MM.1S (cell line): ENCODE measurements at regions not wholly inside any gene's neighbourhood (a gene's known extent, or its start where the extent isn't known, plus 50 kb on each side); places are given as distances from the start of the nearest gene placed in this dataset.

ENCODE experiments used
- DNase-seq: peaks from one replicate; pipeline ENCODE4 v3.0.0-alpha.2; 2015
- H2AFZ ChIP-seq: fragments of 300-600 bp; sonication (generic); 2 replicates; pipeline ENCODE4 v1.6.0; 2016; ENCODE audit warnings: antibody characterized with exemption, low read length
- H3F3A ChIP-seq: fragments of 300-600 bp; sonication (generic); 2 replicates; pipeline ENCODE4 v1.6.1; 2016; ENCODE audit warnings: mild to moderate bottlenecking, antibody characterized with exemption, low read length, moderate library complexity, mixed read lengths; ENCODE audit not compliant: insufficient read depth
- H3K27ac ChIP-seq: fragments of 300-600 bp; sonication (generic); 2 replicates; pipeline ENCODE4 v1.5.1; 2016; ENCODE audit warnings: mild to moderate bottlenecking, low read length
- H3K27me3 ChIP-seq: fragments of 300-600 bp; sonication (generic); replicated peaks from 2 replicates; pipeline ENCODE4 v1.6.0; 2016; ENCODE audit warnings: low read length; ENCODE audit not compliant: insufficient read depth
- H3K36me3 ChIP-seq: fragments of 300-600 bp; sonication (generic); replicated peaks from 2 replicates; pipeline ENCODE4 v1.6.1; 2016; ENCODE audit warnings: mild to moderate bottlenecking, low read length, mixed read lengths; ENCODE audit not compliant: insufficient read depth
- H3K4me1 ChIP-seq: fragments of 300-600 bp; sonication (generic); 2 replicates; pipeline ENCODE4 v1.6.1; 2016; ENCODE audit warnings: low read length, mixed read lengths
- H3K4me2 ChIP-seq: fragments of 300-600 bp; sonication (generic); 2 replicates; pipeline ENCODE4 v1.6.0; 2016; ENCODE audit warnings: low read depth, low read length
- H3K4me3 ChIP-seq: fragments of 300-600 bp; sonication (generic); 2 replicates; pipeline ENCODE4 v1.5.1; 2016; ENCODE audit warnings: low read length, mixed read lengths
- H3K79me2 ChIP-seq: fragments of 300-600 bp; sonication (generic); 2 replicates; pipeline ENCODE4 v1.6.1; 2016; ENCODE audit warnings: mixed run types, low read length, mixed read lengths
- H3K9ac ChIP-seq: fragments of 300-600 bp; sonication (generic); 2 replicates; pipeline ENCODE4 v1.6.1; 2016; ENCODE audit warnings: low read length, mixed read lengths
- H3K9me2 ChIP-seq: fragments of 300-600 bp; sonication (generic); replicated peaks from 2 replicates; pipeline ENCODE4 v1.6.1; 2016; ENCODE audit warnings: mild to moderate bottlenecking, low read length, mixed read lengths; ENCODE audit not compliant: insufficient read depth
- H3K9me3 ChIP-seq: fragments of 300-600 bp; sonication (generic); replicated peaks from 2 replicates; pipeline ENCODE4 v1.6.1; 2016; ENCODE audit warnings: mild to moderate bottlenecking, low read length, mixed read lengths; ENCODE audit not compliant: insufficient read depth
- H4K20me1 ChIP-seq: fragments of 300-600 bp; sonication (generic); 2 replicates; pipeline ENCODE4 v1.6.1; 2016; ENCODE audit warnings: mild to moderate bottlenecking, low read length, moderate library complexity, mixed read lengths; ENCODE audit not compliant: insufficient read depth
- EZH2 ChIP-seq: fragments of 300-600 bp; sonication (generic); optimal IDR thresholded peaks from 2 replicates; pipeline ENCODE3; 2017; ENCODE audit warnings: low read depth, mild to moderate bottlenecking, antibody characterized with exemption, low read length, mixed read lengths
- EZH2phosphoT487 ChIP-seq: fragments of 300-600 bp; sonication (generic); IDR thresholded peaks from 2 replicates; pipeline ENCODE4 v1.6.1; 2018; ENCODE audit warnings: antibody characterized with exemption, low read length
- TF ChIP-seq, protein P1 (sequence below): fragments of 300-600 bp; sonication (generic); IDR thresholded peaks from 2 replicates; pipeline ENCODE4 v1.5.1; 2016; ENCODE audit warnings: antibody characterized with exemption, low read length, mixed read lengths

DNA sequence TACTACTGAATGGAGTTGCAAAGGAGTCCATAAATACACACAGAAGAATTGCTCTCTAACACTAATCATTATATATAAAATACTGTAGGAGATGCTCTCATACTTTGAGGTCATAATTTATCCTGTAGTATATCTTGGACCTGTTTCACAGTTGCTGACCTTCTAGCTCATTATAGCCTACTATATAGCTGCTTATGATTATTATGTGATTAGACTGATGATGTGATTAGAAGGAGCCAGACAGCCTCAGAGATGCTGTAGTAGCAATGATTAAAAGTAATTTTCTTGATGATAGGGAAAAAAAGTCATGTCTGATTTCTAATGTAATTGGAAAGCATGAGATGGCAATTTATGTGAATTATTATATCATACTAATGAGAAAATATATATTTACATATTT lies 455.7 kb downstream of the CNTNAP4 start:
- Histone ChIP-seq H3K4me1 (no peaks in the 10 kb centered on the region), H3K27ac (no peak overlapping the region), H2AFZ (no peak overlapping the region), H3K79me2 (no peaks in the 10 kb centered on the region), H3F3A (no peaks in the 10 kb centered on the region), H3K4me2 (no peak overlapping the region), H3K4me3 (no peak overlapping the region), H3K27me3 (no peaks in the 10 kb centered on the region), H3K9ac (no peak overlapping the region), H3K36me3 (no peaks in the 10 kb centered on the region), H3K9me3 (no peaks in the 10 kb centered on the region), H4K20me1 (no peaks in the 10 kb centered on the region), H3K9me2 (no peaks in the 10 kb centered on the region)
- TF ChIP-seq, protein P1, sequence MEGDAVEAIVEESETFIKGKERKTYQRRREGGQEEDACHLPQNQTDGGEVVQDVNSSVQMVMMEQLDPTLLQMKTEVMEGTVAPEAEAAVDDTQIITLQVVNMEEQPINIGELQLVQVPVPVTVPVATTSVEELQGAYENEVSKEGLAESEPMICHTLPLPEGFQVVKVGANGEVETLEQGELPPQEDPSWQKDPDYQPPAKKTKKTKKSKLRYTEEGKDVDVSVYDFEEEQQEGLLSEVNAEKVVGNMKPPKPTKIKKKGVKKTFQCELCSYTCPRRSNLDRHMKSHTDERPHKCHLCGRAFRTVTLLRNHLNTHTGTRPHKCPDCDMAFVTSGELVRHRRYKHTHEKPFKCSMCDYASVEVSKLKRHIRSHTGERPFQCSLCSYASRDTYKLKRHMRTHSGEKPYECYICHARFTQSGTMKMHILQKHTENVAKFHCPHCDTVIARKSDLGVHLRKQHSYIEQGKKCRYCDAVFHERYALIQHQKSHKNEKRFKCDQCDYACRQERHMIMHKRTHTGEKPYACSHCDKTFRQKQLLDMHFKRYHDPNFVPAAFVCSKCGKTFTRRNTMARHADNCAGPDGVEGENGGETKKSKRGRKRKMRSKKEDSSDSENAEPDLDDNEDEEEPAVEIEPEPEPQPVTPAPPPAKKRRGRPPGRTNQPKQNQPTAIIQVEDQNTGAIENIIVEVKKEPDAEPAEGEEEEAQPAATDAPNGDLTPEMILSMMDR: no peak
- TF ChIP-seq EZH2: no peak
- no peak for TF ChIP-seq EZH2phosphoT487
- DNase-seq: no peak

DNA sequence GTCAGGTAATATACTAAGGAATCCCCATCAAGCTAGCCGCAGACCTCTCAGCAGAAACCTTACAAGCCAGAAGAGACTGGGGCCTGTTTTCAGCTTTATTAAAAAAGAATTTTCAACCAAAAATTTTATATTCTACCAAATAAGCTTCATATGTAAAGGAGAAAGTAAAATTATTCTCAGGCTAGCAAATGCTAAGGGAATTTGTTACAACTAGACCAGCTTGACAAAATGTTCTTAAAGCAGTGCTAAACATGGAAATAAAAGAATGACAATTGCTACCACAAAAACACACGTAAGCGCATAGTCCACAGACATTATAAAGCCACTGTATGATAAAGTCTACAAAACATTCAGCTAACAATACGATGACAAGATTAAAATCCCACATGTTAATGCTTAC lies 449.4 kb upstream of the MON1B start:
- no peak for DNase-seq
- H3K9me3 ChIP-seq: no peaks in the 10 kb centered on the region
- H2AFZ ChIP-seq: no peak overlapping the region
- H3K36me3 ChIP-seq: no peaks in the 10 kb centered on the region
- no peak overlapping the region for H3K4me2 ChIP-seq
- no peak overlapping the region for H3K4me3 ChIP-seq
- no peaks in the 10 kb centered on the region for H3K27me3 ChIP-seq
- H3K79me2 ChIP-seq: no peaks in the 10 kb centered on the region
- TF ChIP-seq EZH2 (no peak), EZH2phosphoT487 (no peak)
- TF ChIP-seq, protein P1: no peak
- no peak overlapping the region for H3K9ac ChIP-seq
- no peaks in the 10 kb centered on the region for H4K20me1 ChIP-seq
- no peak overlapping the region for H3K27ac ChIP-seq
- no peaks in the 10 kb centered on the region for H3K4me1 ChIP-seq
- no peaks in the 10 kb centered on the region for H3K9me2 ChIP-seq
- no peaks in the 10 kb centered on the region for H3F3A ChIP-seq

DNA sequence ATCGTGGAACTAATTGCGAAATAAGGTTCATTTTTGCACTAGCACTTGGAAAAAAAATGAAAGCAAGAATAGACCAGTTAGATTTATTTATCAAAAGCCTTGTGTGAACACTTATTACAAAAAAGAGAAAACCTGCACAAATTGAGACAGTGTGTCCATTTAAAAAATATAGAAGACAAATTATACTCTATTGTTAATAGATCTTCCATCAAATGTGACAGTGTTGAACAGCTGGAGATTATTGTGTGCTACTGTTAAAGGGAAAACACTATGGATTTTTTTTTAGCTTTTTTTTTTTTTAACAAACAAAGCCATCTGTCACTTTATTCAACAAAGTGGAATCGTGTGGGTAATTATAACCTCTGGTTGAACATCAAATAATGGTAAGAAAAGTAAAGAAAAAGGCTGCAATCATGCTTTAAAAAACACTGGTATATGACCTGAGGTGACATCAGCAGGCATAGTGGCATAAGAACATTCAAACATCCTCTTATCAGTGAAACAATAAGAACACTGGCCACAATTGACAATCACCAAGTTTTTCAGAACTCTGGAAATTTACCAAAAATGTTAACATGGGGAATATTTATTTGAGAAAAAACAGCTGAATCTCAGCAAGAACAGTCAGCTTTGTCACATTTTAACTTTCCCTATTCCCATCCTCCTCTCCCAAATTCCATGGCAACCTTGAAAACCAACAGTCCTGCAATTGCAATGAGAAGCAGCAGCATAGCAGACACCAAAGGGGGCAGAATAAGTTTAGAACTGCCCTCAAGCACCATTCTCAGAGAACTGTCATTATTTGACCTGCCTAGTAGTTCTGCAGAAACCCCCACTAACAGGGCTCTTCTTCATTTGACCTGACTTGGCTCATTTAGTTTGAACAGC lies 442.3 kb upstream of the MON1B start:
- Histone ChIP-seq H3K4me2 (no peak overlapping the region), H2AFZ (no peak overlapping the region), H3K27me3 (no peaks in the 10 kb centered on the region), H3K9ac (no peak overlapping the region), H3K79me2 (no peaks in the 10 kb centered on the region), H3K27ac (no peak overlapping the region), H4K20me1 (no peaks in the 10 kb centered on the region), H3K36me3 (no peaks in the 10 kb centered on the region), H3K9me3 (no peaks in the 10 kb centered on the region), H3K4me3 (no peak overlapping the region), H3K9me2 (no peaks in the 10 kb centered on the region), H3F3A (no peaks in the 10 kb centered on the region), H3K4me1 (no peaks in the 10 kb centered on the region)
- no peak for DNase-seq
- TF ChIP-seq, protein P1: no peak
- no peak for TF ChIP-seq EZH2phosphoT487
- no peak for TF ChIP-seq EZH2
